NCI-H2227 (cell line): ENCODE measurements at regions not wholly inside any gene's neighbourhood (a gene's known extent, or its start where the extent isn't known, plus 50 kb on each side); places are given as distances from the start of the nearest gene placed in this dataset.

Source experiments
- DNase-seq: peaks from one replicate; lab custom pipeline; 2025; ENCODE audit not compliant: unreplicated experiment; lab: John Stamatoyannopoulos, UW

DNA sequence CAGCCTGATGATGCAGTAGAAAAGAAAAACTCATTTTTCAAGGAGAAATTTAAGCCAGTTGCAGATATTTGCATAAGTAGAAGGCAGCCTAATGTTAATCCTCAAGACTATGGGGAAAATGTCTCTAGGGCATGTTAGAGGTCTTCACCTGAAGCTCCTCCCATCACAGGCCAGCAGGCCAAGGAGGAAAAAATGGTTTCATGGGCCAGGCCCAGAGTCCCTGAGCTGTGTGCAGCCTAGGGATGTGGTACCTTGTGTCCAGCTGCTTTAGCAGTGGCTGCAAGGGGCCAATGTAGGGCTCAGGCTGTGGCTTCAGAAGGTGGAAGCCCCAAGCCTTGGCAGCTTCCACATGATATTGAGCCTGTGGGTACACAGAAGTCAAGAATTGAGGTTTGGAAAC, 1946.7 kb upstream of the FLRT2 start:
- no peak for DNase-seq

DNA sequence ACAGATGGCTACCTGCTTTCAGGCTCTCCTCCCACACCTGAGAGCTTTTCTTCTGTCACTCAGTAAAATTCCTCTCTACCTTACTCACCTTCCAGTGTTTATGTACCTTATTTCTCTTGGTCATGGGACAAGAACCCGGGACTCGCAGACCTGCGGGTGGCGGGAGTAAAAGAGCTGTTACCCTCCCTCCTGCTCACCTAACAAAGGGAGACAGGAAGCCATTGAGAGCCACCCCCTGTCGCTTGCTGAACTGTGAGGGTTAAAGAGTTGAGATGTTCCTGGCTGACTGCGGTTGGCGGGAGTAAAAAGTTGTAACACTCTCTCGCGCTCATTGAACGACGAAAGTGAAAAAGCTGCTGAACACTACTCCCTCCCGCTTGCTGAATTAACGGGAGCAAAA, 1935.1 kb upstream of the FLRT2 start:
- DNase-seq = no peak

DNA sequence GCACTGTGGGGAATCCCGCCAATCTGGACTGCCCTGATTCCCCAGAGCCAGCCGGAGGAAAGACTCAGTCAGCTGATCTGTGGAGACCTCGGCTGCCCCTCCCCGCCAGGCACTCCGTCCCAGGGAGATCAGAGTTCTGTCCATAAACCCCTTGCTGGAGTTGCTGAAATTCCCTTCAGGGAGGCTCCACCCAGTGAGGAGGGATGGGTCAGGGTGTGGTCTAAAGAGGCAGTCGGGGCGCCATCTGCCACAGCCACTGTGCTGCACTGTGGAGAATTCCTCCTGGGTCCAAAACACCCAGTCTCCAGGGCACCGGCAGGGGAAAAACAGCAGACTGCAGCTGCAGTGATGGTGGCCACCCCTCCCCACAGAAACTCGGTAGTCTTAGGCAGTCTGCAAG, 1922.3 kb upstream of the FLRT2 start:
- no peak for DNase-seq

DNA sequence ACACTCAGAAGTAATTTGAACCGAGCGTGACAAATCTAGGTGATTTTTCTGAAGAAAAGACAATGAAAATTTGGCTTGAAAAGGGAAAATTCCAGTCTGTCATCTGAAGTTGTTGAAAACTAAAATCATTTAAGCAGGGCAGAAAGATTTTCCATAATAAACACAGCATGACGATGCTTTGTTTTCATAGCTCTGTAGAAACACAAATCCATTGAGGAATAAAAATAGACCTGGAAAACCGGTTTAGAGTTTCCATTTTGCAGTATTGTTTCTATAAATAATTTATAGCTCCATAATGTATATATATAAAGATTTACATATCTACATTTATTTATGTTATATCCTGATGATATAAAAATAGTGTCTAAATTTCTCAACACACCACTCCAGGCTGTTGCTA, 1918.5 kb upstream of the FLRT2 start:
- no peak for DNase-seq

DNA sequence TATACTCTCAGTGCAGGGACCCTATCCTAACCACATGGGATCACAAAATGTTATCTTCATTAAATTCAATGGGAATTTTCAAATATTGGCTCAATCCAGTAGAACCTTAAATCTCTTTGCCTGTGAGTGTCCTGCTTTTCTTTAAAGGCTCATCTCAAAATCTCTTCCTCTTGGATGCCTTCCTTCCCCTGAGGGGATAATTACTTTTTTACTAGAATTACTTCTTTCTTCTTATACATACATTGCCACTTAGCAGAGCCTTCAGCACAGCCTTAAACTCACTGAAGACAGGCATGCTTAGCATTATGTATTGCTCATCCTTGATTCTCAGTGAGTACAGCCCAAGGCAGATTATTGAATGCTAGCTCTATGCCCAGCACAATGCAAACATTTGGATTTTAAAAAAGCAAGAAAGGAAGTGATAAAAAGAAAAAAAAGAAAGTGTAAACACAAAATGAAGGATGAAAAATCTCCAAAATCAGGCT, 1918.0 kb upstream of the FLRT2 start:
- no peak for DNase-seq

DNA sequence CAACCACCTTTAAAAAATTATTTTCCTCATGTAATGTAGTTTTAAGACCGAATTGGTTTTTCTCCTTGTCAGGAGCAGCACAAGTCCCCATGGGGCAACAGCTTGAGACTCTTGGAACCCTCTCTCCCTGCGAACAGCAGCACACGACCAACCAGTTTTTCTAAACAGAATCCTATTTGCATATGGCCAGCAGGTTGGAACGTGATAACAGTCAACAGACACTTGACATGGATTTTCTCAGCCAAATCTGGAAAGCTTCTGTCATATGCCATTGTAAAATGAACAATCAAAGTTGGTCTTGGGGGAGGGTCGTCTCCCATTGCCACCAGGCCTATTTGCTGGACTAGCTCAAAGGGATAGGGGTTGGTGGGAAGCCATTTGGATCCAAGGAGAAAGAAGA, 1915.0 kb upstream of the FLRT2 start:
- no peak for DNase-seq

DNA sequence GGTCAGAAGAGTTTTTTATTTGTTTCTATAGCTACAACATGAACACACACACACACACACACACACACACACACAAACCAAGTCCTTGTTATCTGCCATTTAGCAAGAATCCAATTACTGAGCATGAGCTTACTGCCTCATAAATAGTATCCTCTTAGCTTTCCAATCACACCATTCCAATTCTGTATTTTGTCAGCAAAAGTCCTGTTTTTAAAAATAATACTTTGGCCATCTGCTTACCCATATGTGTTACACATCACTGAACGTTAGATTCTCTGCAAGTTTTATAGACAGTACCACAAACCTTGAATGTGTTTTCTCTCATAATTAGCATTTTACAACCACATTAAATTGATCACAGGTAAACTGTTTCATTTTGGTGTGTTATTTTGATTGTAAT, 1905.4 kb upstream of the FLRT2 start:
- DNase-seq = no peak

DNA sequence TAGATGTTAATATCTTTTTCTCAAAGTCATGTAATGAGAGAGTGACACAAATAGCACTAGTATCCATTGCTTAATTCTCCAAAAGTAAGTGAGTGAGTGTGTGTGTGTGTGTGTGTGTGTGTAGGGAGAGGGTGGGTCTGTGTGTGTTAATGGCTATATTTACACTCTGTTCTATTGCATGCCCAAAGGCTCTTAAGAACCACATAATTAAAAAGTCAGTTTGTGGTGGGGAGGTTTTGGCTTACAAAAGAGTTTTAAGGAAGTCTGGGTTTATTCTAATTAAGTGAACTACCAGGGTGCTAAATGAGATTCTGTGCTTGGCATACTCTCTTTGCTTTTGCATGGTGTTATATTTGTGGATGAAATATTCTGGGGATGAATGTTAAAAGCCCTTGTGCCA, 1897.6 kb upstream of the FLRT2 start:
- no peak for DNase-seq

DNA sequence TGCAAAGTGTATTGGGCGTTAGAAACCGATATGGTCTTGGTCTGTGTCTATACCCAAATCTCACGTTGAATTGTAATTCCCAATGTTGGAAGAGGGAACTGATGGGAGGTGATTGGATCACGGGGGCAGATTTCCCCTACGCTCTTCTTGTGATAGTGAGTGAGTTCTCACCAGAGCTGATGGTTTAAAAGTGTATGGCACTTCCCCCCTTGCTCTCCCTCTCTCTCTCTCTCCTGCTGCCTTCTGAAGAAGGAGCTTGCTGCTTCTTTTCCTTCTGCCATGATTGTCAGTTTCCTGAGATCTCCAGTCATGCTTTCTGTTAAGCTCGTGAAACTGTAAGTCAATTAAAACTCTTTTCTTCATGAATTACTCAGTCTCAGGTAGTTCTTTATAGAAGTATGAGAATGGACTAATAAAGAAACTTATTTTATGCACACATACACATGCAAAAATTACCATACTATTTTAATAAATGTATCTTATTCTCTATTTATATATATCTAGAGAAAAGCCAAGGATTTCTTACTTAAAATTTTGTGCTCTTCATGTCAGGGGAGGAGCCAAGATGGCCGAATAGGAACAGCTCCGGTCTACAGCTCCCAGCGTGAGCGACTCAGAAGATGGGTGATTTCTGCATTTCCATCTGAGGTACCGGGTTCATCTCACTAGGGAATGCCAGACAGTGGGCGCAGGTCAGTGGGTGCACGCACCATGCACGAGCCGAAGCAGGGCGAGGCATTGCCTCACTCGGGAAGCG, 1891.0 kb upstream of the FLRT2 start:
- peak; percentile 51 for DNase-seq

DNA sequence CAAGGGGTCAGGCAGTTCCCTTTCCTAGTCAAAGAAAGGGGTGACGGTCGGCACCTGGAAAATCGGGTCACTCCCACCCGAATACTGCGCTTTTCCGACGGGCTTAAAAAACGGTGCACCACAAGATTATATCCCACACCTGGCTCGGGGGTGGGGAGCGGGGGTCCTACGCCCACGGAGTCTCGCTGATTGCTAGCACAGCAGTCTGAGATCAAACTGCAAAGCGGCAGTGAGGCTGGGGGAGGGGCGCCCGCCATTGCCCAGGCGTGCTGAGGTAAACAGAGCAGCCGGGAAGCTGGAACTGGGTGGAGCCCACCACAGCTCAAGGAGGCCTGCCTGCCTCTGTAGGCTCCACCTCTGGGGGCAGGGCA, 1890.5 kb upstream of the FLRT2 start:
- DNase-seq = peak; percentile 35

DNA sequence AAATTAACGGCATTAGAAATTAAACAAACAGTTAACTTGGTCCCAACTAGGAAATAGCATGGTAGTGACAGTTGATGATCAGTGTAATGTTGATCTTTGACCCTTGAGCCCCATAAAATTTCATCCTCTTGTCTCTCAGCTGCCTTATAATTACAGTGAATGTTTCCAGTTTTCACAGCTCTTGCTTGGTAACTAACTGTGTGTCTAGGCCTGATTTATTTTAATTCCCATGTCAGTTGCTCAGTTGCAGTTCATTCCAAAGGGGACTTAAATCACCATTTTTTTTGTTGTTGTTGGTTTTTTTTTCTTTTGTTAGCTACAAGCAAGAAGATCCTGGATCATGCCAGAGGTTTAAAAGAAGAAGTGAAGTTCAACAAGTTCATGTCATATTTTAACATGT, 1883.7 kb upstream of the FLRT2 start:
- no peak for DNase-seq

DNA sequence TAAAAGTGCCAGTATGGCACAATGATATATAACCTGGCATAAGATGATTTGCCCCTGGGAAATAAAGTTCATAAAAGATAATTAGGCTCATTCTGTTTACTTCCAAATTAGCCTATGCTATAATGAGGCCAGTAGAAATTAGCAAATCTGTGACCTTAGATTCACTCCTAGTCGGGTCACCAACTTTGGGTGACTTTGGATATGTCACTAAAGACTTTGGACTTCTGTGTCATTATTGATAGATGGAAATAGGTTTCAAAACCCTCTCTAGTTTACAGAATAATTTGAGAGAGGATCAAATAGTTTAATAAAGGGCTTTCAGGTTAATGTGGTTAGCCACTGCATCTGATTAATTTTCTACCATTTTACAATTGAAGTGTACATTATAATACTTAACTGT, 1869.3 kb upstream of the FLRT2 start:
- no peak for DNase-seq

DNA sequence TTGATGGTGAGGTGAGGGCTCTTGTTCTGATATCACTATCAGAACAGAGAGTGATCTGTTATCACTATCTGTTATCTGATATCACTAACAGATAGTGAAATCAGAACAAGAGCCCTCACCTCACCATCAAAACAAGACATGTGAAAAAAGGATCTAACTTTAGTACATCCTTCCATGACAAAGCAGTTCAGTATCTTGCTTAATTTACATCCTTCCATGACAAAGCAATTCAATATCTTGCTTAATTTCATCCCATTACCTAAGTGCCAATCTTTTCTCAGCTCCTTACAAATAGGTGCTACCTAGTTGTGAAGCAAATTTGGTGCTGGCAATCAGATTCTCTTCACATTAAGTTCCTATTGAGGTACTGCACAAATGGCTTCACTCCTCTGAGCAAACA, 1865.6 kb upstream of the FLRT2 start:
- DNase-seq = no peak

DNA sequence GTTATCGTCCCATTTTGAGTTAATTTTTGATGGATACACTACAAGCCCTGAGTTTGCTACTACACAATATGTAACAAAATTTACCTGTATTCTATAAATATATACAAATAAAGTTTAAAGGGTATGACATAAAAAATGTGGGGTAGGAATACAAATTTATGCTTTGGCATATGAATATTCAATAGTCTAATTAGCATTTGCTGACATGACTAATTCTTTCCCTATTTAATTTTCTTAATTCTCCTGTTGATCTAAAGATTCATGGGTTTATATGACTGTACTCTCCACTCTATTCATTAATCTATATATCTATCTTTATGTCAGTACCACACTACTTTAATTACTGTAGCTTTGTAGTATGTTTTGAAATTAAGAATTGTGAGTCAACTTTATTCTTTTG, 1840.7 kb upstream of the FLRT2 start:
- DNase-seq = no peak

DNA sequence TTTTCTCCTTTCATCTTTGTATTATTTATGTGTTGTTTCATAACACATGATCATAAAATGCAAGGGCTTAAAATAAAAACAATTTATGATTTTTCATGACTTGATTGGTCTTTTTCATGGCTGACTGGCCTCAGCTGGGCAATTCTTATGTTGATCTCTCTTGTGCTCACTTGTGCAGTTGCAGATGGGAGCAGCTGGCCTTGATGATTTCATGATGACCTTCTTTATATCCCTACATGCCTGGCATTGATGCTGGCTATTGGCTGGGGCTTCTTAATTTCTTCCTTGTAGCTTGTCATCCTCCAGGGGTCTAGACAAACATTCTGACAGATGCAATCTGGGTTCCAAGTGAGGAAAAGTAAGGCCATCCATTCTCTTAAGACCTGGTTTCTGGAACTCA, 1832.8 kb upstream of the FLRT2 start:
- no peak for DNase-seq

DNA sequence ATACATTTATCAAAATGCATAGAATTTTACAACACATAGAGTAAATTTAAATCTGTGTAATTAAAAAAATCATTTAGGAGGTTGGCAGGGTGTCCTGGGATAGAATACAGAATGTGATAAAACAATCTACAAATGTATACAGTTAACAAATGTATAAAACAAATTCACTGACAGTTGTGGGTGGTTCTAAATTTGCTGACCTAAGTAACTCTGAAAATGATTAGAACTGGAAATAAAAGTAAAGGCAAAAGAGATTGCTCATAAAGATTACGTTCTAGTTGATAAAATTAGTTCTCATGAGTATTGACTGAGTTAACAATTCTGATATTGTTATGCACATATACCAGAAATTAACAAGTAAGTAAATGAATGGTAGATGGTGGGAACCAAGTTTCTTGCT, 1827.3 kb upstream of the FLRT2 start:
- DNase-seq = no peak

DNA sequence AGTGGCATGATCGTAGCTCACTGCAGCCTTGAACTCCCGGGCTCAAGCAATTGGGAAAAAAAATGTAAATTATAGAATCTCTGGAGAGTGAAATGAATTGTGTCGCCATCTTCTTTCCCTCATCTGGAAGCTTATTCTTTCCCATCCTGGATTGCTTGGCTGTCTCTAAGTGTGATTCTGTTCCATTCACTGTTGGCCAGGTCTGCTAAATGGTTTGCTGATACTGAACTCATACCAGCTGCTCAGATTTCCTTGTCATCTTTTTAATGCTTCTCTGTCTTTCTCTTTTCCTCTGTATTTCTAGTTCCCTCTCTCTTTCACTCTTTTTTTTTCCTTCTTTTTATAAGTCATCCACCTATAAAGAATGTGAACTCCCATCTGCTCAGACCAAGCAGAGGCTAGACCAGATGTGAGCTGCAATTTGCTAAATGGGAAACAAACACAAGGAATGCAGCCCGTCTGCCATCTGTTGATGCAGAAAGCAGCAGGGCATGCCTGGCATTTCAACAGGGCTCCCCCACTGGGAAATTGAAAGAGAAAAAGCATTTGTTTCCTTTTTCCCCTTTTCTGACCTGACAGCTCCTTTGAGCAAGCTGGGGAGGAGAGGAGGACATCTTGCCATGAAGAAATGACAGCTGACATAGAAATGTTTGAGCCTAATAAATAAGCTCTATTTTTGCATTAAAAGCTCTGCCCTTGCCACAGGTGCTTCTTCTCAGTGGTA, 1823.6 kb upstream of the FLRT2 start:
- DNase-seq = peak; percentile 34

DNA sequence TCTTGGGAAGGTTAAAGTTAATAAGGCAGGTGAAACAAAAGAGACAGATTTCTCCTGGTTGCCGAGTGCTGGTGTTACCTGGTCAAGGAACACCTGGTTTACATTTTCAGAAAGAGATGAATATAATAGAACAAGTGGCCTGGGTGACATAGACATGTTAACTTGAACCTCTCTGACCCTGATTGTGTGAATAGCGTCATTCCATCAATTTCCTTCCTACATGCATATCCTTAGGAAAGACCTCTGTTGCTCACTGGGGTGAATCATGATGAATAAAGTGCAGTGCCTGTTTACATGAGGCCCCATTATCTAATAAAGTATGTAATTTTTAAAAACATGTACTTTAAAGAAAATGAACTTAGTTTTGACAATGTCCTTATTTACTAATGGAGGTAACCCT, 1822.9 kb upstream of the FLRT2 start:
- no peak for DNase-seq

DNA sequence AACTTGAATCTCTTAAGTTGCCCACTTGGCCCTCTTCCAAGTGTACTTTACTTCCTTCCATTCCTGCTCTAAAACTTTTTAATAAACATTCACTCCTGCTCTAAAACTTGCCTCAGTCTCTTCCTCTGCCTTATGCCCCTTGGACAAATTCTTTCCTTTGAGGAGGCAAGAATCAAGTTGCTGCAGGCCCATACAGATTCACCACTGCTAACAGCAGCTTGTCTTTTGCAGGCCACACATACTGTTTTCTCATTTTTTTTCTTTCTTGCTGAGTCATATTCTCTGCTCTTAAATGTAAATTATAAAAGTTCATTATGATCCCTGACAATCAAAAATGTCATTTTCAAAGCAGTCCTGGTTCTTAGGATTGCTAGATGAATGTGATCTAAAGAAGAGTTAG, 1820.8 kb upstream of the FLRT2 start:
- DNase-seq = no peak

DNA sequence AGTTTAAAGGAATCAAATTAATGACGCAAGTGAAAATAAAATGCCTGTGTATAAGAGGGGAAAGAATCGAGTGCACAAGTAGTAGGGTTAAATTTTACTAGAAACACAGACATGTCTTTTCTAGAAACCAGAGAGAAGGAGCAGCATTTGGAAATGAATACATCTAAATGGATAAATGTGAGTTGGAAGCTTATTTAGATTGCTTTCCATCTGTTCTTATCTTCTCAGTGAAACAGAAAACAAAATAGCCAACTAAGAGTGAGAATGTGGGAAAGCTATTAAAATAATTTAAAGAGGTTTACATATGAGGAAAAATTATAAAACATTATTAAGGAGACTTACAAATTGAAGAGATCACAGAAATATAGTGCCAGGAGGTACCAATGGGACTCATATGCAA, 1818.9 kb upstream of the FLRT2 start:
- DNase-seq = no peak

DNA sequence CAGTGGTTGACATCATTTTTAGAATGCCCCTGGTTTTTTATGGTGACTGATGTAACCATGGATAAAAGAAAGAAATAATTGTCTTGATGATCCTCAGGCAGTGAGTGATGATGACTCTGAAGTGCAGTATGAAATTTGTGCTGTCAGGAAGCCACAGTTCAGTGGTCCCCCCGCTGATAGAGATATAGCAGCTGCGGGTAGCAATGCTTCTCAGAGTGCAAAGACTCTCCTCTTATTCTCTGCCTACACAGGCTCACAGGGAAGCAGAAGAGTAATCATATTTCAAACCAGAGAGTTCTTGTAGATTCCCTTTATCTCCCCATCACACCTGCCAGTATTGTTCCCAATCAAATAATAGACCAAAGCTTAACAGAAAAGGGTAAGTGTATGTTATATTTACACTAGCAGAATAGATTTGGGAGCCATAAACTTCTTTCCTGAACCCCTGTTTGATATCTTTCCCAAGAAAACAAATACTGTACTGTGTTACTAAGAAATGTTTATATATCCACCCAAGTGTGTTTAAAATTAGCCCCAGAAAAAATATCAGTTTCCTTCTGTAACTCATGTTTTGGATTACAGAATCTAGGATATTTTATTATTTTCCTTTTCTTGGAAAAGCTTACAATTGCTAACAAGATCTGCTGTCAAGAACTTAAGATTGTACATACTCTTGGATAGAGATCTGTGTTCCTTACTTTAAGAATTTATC, 1817.4 kb upstream of the FLRT2 start:
- DNase-seq = no peak

DNA sequence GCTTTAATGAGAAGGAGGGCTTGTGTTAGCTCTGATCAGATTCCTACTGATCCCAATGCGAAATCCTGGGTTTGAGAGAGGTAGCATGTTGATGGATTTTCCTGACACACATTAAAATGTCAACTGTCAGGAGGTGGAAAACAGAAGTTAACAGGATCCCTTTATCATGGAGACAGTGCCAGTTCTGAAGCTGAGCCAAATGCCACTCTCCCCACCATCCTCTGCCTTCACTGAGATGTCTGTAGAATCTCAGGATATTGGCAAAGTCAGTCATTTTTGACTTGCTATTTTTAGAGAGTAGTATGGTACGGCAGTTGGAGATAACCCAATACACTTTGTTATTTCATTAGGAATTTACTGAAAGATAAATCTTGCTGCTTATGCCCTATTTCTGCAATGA, 1816.2 kb upstream of the FLRT2 start:
- DNase-seq = no peak
